ENCODE measurements at regions not wholly inside any gene's neighbourhood (a gene's known extent, or its start where the extent isn't known, plus 50 kb on each side); places are given as distances from the start of the nearest gene placed in this dataset.
A peak's percentile ranks its signal among the peaks of the same experiment; 100 is the strongest.

DNA sequence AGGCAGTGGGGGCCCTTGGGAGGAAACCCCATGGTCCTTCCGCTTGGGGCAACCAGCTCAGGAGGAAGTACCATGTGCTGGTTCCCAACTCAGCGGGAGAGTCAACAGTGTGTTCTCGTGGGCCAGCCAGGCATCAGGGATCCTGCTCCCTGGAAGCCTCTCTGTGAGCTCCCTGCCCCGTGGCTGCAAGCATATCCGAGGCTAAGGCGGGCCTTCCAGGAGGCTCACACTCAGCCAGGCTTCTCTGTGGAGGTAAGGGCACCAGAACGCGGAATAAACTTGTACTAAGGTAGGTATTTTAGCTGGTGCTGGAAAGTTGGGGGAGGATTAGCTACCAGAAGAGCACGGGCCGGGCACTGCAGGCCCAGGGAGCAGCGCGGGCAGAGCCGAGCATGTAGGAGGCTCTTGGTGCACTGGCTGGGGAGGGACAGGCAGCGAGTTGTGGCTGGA lies 74.7 kb upstream of the POU3F1 start:
- TF ChIP-seq POLR2AphosphoS5 (IDR thresholded peaks at IDR 0.05) (no peak), POLR2A (IDR thresholded peaks at IDR 0.05) (no peak)
- TF ChIP-seq, protein P1, sequence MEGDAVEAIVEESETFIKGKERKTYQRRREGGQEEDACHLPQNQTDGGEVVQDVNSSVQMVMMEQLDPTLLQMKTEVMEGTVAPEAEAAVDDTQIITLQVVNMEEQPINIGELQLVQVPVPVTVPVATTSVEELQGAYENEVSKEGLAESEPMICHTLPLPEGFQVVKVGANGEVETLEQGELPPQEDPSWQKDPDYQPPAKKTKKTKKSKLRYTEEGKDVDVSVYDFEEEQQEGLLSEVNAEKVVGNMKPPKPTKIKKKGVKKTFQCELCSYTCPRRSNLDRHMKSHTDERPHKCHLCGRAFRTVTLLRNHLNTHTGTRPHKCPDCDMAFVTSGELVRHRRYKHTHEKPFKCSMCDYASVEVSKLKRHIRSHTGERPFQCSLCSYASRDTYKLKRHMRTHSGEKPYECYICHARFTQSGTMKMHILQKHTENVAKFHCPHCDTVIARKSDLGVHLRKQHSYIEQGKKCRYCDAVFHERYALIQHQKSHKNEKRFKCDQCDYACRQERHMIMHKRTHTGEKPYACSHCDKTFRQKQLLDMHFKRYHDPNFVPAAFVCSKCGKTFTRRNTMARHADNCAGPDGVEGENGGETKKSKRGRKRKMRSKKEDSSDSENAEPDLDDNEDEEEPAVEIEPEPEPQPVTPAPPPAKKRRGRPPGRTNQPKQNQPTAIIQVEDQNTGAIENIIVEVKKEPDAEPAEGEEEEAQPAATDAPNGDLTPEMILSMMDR (IDR thresholded peaks at IDR 0.05): no peak
- Histone ChIP-seq H3K36me3 (no peaks in the 10 kb centered on the region), H3K4me3 (no peak overlapping the region), H3K4me1 (no peaks in the 10 kb centered on the region), H3K27me3 (peaks cover 0 to 6% of the 10 kb centered on the region in 2 donors), H3K9me3 (no peaks in the 10 kb centered on the region), H3K27ac (no peak overlapping the region)
- intact Hi-C loops (cut with DNase I; ENCODE audit: low total_unique reads): no loop called here
- no peak for DNase-seq (ENCODE audit: low spot score in 2 of 2)

DNA sequence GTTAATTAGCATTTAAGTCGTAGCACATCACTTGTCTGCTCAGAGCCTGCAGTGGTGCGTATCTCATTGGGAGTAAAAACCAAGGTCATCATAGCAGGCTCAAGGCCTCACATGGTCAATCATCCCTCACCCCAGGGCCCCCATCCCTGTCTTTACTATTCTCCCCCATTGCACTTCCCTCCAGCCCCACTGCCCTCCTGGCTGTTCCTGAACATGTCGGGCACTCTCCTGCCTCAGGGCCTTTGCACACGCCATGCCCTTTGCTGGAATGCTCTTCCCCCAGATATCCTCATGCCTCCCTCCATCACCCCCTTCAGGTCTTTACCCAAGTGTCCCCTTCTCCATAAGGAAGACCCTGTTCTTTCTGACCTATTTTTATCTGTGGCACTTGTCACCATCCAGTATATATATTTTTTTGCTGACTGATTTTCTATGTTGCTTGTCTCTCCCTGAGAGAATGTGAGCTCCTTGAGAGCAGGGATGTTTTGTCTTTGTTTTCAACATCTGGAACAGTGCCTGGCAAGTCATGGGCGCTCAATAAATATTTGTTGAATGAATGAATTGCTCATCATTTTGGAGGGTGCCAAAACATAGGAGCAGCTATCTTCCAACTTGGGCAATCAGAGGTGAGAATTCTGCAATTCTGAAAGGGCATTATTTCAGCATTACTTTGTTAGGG lies 74.1 kb upstream of the POU3F1 start:
- Histone ChIP-seq H3K4me1 (no peaks in the 10 kb centered on the region), H3K27me3 (peaks cover 0 to 6% of the 10 kb centered on the region in 2 donors), H3K36me3 (no peaks in the 10 kb centered on the region), H3K4me3 (no peak overlapping the region), H3K27ac (no peak overlapping the region), H3K9me3 (no peaks in the 10 kb centered on the region)
- no peak for DNase-seq (ENCODE audit: low spot score in 2 of 2)
- intact Hi-C loops (cut with DNase I; ENCODE audit: low total_unique reads): no loop called here
- TF ChIP-seq POLR2A (IDR thresholded peaks at IDR 0.05) (no peak), POLR2AphosphoS5 (IDR thresholded peaks at IDR 0.05) (no peak)
- TF ChIP-seq, protein P1 (IDR thresholded peaks at IDR 0.05): no peak

DNA sequence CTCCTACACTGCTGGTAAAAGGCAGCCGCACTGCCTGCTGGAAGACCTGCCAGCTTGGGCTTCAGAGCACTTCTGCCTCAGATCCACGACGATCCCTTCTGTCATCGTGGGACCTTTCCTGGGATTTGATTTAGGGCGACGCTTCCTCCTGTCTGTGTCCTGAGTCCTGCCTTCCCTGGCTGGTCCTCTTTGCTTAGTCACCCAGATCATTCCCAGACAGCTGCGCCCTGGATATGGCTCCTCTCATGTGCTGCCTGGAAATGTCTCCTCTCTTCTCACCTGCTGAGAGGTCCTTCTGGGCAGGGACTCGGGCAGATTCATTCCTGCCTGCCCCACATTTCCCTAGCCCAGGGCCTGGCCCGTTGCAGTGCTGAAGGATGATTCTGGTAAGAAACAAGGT lies 72.4 kb upstream of the POU3F1 start:
- no peak overlapping the region for H3K27ac ChIP-seq
- peaks cover 0 to 3% of the 10 kb centered on the region in 2 donors for H3K27me3 ChIP-seq
- TF ChIP-seq, protein P1 (IDR thresholded peaks at IDR 0.05): no peak
- TF ChIP-seq POLR2AphosphoS5 (IDR thresholded peaks at IDR 0.05): no peak
- TF ChIP-seq POLR2A (IDR thresholded peaks at IDR 0.05): no peak
- no peaks in the 10 kb centered on the region for H3K36me3 ChIP-seq
- intact Hi-C loops (cut with DNase I; ENCODE audit: low total_unique reads): no loop called here
- H3K4me1 ChIP-seq: no peaks in the 10 kb centered on the region
- DNase-seq (ENCODE audit: low spot score in 2 of 2): no peak
- no peak overlapping the region for H3K4me3 ChIP-seq
- H3K9me3 ChIP-seq: no peaks in the 10 kb centered on the region

DNA sequence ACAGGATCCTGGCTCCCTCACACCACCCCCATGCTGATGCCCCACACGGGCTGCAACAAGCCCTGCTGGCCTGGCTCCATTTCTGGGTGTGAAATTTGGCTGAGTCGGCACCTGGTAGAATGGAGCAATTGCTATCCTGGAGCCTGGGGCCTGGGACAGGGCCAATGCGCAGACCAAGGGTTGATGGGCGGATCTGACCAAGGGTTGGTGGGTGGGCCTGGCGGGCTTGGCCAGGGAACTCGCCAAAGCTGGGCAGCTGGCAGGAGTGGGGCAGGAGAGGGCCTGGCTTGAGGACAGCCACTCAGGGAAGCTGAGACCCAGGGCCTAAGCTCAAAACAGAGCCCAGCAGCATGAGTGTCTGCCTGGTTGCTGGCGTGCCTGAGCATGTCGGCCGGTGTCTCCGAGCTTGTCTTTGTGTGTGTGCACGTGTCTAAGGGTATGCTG lies 70.9 kb upstream of the POU3F1 start:
- Histone ChIP-seq H3K4me3 (no peak overlapping the region), H3K4me1 (no peaks in the 10 kb centered on the region), H3K36me3 (no peaks in the 10 kb centered on the region), H3K27me3 (no peaks in the 10 kb centered on the region), H3K27ac (no peak overlapping the region), H3K9me3 (no peaks in the 10 kb centered on the region)
- intact Hi-C loops (cut with DNase I; ENCODE audit: low total_unique reads): no loop called here
- DNase-seq (ENCODE audit: low spot score in 2 of 2): peak in 1 of 2 donors; percentile 61
- TF ChIP-seq, protein P1 (IDR thresholded peaks at IDR 0.05): no peak
- TF ChIP-seq POLR2A (IDR thresholded peaks at IDR 0.05) (no peak), POLR2AphosphoS5 (IDR thresholded peaks at IDR 0.05) (no peak)

DNA sequence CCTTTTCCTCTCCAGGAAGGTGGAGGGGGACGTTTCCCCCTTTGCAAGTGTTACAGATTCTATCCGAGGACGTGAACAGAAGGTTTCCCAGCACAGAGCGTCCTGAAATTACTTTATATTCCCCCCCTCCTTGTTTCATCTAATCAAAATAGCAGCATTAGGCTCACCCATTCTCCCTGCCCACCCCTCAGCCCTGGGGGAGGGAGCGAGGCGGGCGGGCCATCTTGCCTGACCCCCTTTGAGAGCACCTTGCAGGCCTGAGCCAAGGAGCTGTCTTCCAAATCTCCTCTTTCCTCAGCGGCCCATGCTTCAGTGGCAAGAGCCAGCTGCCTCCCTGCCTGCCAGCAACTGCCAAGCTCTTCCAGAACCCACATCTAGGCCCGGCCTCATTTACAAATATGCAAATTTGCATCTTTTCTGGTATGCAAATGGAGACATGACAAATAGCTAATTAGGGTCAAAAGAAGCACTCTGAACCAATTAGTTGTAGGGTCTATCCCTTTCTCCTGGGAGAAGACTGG lies 69.1 kb upstream of the POU3F1 start:
- Histone ChIP-seq H3K4me1 (no peaks in the 10 kb centered on the region), H3K27ac (no peak overlapping the region), H3K36me3 (no peaks in the 10 kb centered on the region), H3K4me3 (no peak overlapping the region), H3K27me3 (no peaks in the 10 kb centered on the region), H3K9me3 (no peaks in the 10 kb centered on the region)
- TF ChIP-seq, protein P1 (IDR thresholded peaks at IDR 0.05): no peak
- TF ChIP-seq POLR2A (IDR thresholded peaks at IDR 0.05) (no peak), POLR2AphosphoS5 (IDR thresholded peaks at IDR 0.05) (no peak)
- no peak for DNase-seq (ENCODE audit: low spot score in 2 of 2)
- intact Hi-C loops (cut with DNase I; ENCODE audit: low total_unique reads): no loop called here

Measured in breast epithelium (tissue), 4 donors.